Mesothelial cell of epicardium (in vitro differentiated cells): ENCODE measurements at regions not wholly inside any gene's neighbourhood (a gene's known extent, or its start where the extent isn't known, plus 50 kb on each side); places are given as distances from the start of the nearest gene placed in this dataset.

Source experiments
- DNase-seq, 2 experiments: peaks; one replicate each; pipeline ENCODE4 v3.0.0; 2021; ENCODE audit warnings: low spot score in 2 of 2; ENCODE audit not compliant: unreplicated experiment in 2 of 2
- H3K27ac Mint-ChIP-seq: 2 replicates; pipeline ENCODE4 v1.8.0; 2021; ENCODE audit warnings: mixed read lengths
- H3K27me3 Mint-ChIP-seq: 2 replicates; pipeline ENCODE4 v1.8.0; 2021; ENCODE audit warnings: low read depth, mixed read lengths
- H3K36me3 Mint-ChIP-seq: 2 replicates; pipeline ENCODE4 v1.8.0; 2021; ENCODE audit warnings: mixed read lengths
- H3K4me1 Mint-ChIP-seq: 2 replicates; pipeline ENCODE4 v1.8.0; 2021; ENCODE audit warnings: mixed read lengths
- H3K4me3 Mint-ChIP-seq: 2 replicates; pipeline ENCODE4 v1.8.0; 2021; ENCODE audit warnings: mild to moderate bottlenecking, moderate library complexity, mixed read lengths
- H3K9me3 Mint-ChIP-seq: 2 replicates; pipeline ENCODE4 v1.8.0; 2021; ENCODE audit warnings: mixed read lengths
- TF ChIP-seq, protein P1 (sequence below): fragments of 200-600 bp; sonication (generic); IDR thresholded peaks from one replicate; pipeline ENCODE4 v1.5.0; 2021; ENCODE audit warnings: antibody characterized with exemption; ENCODE audit not compliant: unreplicated experiment

DNA sequence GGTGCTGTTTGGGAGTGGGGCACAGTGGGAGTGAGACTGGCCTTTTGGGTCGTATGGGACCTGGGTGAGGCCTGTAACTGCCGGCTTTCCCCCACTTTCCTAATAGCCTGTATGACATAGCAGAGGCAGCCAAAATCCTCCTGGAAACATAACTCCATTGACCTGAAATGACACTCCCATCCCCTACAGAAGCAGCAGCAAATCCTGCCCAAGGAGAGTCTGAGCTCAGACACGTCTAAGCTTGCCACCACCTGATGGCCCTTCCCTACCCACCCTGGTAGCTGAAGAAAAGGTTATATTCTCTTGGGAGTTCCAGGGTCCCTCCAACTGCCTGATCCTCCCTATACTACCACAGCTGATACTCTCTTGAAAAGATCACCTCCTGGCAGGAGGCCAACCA is 179.8 kb upstream of the ARRDC3 start:
- Mint-ChIP-seq H3K27me3 (no peaks in the 10 kb centered on the region), H3K4me1 (no peaks in the 10 kb centered on the region), H3K27ac (no peak overlapping the region), H3K9me3 (peaks cover 76% of the 10 kb centered on the region), H3K36me3 (peaks cover 3% of the 10 kb centered on the region), H3K4me3 (no peak overlapping the region)
- no peak for DNase-seq
- TF ChIP-seq, protein P1, sequence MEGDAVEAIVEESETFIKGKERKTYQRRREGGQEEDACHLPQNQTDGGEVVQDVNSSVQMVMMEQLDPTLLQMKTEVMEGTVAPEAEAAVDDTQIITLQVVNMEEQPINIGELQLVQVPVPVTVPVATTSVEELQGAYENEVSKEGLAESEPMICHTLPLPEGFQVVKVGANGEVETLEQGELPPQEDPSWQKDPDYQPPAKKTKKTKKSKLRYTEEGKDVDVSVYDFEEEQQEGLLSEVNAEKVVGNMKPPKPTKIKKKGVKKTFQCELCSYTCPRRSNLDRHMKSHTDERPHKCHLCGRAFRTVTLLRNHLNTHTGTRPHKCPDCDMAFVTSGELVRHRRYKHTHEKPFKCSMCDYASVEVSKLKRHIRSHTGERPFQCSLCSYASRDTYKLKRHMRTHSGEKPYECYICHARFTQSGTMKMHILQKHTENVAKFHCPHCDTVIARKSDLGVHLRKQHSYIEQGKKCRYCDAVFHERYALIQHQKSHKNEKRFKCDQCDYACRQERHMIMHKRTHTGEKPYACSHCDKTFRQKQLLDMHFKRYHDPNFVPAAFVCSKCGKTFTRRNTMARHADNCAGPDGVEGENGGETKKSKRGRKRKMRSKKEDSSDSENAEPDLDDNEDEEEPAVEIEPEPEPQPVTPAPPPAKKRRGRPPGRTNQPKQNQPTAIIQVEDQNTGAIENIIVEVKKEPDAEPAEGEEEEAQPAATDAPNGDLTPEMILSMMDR, result no peak

DNA sequence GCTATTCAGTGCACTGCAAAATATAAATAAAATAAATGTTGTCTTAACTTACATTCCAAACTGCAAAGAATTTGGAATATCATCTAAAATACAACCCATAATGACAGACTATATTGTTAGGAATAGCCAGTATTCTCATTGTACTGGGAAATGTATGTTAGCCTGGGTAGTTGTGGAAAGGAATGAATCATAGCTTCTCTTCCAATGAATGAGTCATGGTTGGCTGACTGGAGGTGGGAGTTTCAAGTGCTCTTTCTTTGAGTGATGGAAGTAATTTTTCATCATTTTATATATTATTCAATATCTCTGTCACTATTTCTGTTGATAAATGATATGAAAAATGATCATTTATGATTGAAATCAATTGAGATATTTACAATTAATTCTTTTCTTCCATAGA is 158.6 kb upstream of the ARRDC3 start:
- H3K27me3 Mint-ChIP-seq, result no peaks in the 10 kb centered on the region
- H3K27ac Mint-ChIP-seq, result no peak overlapping the region
- no peak overlapping the region for H3K4me3 Mint-ChIP-seq
- H3K36me3 Mint-ChIP-seq, result no peaks in the 10 kb centered on the region
- TF ChIP-seq, protein P1, result no peak
- no peak for DNase-seq
- peaks cover 8% of the 10 kb centered on the region for H3K4me1 Mint-ChIP-seq
- H3K9me3 Mint-ChIP-seq, result peaks cover 22% of the 10 kb centered on the region

DNA sequence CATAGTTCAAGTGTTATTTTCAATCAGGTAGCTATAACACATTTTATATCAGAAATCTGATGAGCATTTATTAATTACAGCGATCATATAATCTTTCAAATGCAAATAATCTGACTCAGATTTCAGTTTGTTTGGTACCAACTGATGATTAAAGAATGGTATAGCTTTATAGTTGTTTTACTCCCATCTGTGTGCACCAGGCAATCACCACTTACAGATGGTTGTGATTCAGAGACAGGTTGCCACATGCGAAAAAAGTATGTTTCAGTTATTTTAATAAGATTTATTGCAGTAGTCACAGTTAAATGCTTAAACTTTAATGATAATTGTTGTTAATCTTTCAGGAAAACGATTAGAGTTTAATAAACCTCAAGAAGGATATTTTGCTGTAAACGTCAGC is 155.1 kb upstream of the ARRDC3 start:
- Mint-ChIP-seq H3K9me3 (no peaks in the 10 kb centered on the region), H3K4me1 (peaks cover 13% of the 10 kb centered on the region), H3K36me3 (no peaks in the 10 kb centered on the region), H3K27me3 (no peaks in the 10 kb centered on the region), H3K27ac (no peak overlapping the region), H3K4me3 (no peak overlapping the region)
- TF ChIP-seq, protein P1, result no peak
- DNase-seq, result no peak

DNA sequence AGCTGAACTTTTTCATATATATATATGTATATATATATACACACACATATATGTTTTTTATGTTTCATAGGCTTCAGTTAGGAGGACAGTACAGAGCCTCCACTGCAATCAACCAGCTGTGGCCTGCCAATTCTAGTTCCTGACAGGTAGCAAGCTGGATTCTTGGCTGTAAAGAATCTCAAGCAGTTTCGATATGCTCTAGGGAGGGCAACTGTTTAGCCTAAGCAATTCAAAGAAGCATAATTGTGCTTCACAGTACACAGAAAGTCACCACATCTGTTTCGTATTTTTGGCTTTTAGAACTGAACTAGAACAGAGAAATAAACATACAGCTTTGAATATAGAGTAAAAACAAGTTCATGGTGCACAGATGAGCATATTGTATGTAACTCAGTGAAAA is 152.4 kb upstream of the ARRDC3 start:
- H3K4me1 Mint-ChIP-seq, result peaks cover 19% of the 10 kb centered on the region
- no peaks in the 10 kb centered on the region for H3K36me3 Mint-ChIP-seq

DNA sequence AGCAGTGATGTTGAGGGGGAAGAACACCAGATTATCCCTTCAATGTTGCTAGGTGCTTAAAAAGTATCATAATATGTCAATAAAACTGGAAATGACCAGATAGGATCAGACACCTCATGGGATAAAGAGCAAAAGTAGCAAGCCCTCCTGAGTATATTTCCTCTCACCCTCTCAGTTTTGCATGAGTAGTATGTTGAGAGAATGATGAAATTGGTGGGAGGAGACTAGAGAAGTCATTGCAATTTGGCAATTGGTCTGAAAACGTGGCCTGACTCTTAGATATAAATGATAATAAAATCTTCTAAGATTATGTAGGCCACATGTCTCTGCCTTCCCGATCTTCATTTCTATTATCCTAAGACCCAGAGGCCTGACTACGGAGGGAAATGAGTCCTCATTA is 151.2 kb upstream of the ARRDC3 start:
- Mint-ChIP-seq H3K4me1 (peaks cover 19% of the 10 kb centered on the region), H3K27me3 (no peaks in the 10 kb centered on the region), H3K27ac (no peak overlapping the region), H3K9me3 (peaks cover 2% of the 10 kb centered on the region), H3K4me3 (no peak overlapping the region), H3K36me3 (no peaks in the 10 kb centered on the region)
- TF ChIP-seq, protein P1, result no peak
- DNase-seq, result no peak

More for the DNA sequence above, 152.4 kb upstream of the ARRDC3 start:
- Mint-ChIP-seq H3K27me3 (no peaks in the 10 kb centered on the region), H3K9me3 (no peaks in the 10 kb centered on the region), H3K4me3 (no peak overlapping the region), H3K27ac (no peak overlapping the region)
- TF ChIP-seq, protein P1, result no peak
- DNase-seq, result no peak

DNA sequence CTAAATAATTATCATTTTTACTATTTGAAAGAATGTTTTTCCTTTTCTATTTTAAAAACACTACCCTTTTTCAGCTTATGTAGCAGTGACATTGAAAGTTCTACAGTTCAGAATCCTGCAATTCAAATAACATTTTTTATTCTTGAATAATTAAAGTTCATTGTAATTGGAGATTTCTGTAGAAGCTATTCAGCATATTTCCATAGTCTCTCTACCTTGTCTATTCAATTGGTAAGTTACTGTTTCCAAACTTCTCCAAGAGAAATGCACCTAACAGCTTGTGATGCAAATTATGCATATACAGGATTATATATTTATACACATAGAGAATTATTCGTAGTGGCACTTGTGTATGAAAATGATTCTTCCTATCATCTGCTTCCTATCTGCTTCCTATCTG is 149.7 kb upstream of the ARRDC3 start:
- Mint-ChIP-seq H3K27me3 (no peaks in the 10 kb centered on the region), H3K27ac (no peak overlapping the region), H3K4me3 (no peak overlapping the region), H3K9me3 (peaks cover 5% of the 10 kb centered on the region), H3K4me1 (peaks cover 14% of the 10 kb centered on the region), H3K36me3 (peaks cover 2% of the 10 kb centered on the region)
- DNase-seq, result no peak
- TF ChIP-seq, protein P1, result no peak
